A673 (cell line): ENCODE measurements at regions not wholly inside any gene's neighbourhood (a gene's known extent, or its start where the extent isn't known, plus 50 kb on each side); places are given as distances from the start of the nearest gene placed in this dataset.
"Not testable (repeated sequence)": the region's sequence is repeated elsewhere in the genome, so short reads cannot be mapped to it uniquely, and the experiment has no call there.

ENCODE experiments used
- CTCF ChIP-seq: fragments of 300-800, 200-600 bp; sonication (generic); conservative IDR thresholded peaks from 2 replicates; pipeline ENCODE4 v1.5.1; 2017; ENCODE audit warnings: low read depth, mild to moderate bottlenecking, antibody characterized with exemption, low read length, moderate library complexity, mixed read lengths
- EZH2 ChIP-seq: fragments of 200-600 bp; sonication (generic); IDR thresholded peaks from 2 replicates; pipeline ENCODE4 v1.6.1; 2017; ENCODE audit warnings: borderline replicate concordance, low read depth, mild to moderate bottlenecking, mixed read lengths, antibody characterized with exemption, low read length; ENCODE audit not compliant: poor library complexity, severe bottlenecking

GRCh38 chr13:61266896-61267295 lies 148.8 kb downstream of the PCDH20 start:
- not testable (repeated sequence) for TF ChIP-seq CTCF, EZH2
